ENCODE measurements at regions not wholly inside any gene's neighbourhood (a gene's known extent, or its start where the extent isn't known, plus 50 kb on each side); places are given as distances from the start of the nearest gene placed in this dataset.

- no peak for DNase-seq
These were observed 287.2 kb downstream of the RNF144B start for GRCh38 chr6:18674346-18674745.

DNA sequence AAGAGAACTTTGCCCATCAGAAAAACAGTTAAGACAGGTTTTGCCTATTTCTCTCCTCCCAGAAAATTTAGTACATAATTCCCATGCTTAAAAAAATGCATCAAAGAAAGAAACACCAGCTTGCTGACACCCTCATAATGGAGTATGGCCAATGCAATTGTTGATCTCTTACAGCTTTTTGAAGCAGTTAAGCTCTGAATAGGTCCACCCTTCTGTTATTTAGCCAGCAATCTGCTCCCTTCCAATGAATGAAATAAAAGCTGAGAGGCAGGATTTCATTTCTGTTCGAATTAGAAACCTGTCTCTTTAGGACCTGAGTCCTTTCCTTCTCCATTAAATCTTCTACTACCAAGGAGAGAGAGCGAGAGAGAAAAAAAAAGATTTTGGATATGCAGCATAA is 288.7 kb downstream of the RNF144B start:
- DNase-seq: no peak

DNA sequence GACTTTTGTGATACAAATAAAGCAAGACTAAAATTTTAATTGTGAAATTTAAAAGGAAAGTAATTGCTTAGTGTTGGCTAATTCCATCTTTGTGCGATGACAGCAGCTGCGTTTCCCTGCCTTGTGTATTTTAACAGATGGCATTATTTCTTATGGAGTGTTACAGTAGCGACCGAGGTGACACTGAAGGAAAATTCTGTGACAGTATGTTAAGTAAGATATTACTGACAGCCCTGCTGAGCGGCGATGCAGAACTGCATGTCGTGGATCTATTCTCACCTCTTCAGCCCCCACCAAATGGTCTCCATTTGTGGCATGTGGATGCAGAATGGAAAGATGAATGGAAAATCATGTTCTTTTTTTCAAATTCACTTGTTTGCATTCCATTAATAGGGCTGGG is 289.4 kb downstream of the RNF144B start:
- no peak for DNase-seq

- no peak for DNase-seq
These were observed 293.7 kb downstream of the RNF144B start for GRCh38 chr6:18680842-18681241.

DNA sequence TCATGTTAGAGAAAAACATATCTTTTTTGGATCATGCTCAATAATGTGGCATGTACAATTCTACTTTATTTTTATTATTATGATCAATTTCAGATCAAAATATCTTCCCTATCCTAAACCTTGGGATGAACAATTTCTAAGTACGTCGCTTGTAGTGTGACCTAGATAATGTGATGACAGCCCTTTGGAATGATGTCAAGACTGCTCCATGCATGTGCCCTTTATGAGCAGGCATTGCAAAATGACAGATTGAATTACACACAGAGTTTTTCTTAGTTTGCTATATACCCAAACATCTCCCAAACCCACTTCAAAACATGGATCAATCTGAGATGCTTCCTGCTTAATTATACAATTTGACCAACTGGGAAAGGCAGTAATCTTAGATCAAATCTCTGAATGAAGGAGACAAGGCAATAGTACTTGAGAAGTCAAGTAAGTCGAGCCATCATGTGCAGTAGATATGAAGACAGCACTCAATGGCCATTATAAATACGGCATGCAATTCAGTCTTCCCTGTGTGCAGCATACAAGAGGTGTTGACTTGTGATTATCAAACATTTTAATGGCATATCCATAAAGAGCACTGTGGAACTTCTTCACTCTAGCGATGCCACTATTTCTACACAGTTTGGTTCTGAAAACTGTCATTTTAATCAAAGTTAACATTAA is 294.8 kb downstream of the RNF144B start:
- DNase-seq: no peak

DNA sequence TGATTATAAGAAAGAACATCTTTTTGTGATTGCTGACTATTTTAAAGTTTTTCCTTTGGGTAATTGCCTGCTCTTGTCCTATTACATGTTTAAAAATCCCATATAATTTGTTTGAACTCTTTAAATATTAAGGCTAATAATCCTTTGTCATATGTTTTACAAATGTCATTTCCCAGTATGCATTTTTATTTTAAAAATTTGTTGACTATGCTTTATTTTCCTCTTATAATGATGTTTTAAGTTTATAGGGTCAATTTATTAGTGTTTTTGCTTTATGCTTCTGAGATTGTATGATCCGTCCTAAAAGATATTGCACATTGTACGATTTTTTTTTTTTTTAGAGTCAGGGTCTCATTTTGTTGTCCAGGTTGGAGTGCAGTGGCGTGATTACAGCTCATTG is 297.2 kb downstream of the RNF144B start:
- no peak for DNase-seq

GRCh38 chr6:18692929-18693685 is 306.0 kb downstream of the RNF144B start:
- no peak for DNase-seq

DNA sequence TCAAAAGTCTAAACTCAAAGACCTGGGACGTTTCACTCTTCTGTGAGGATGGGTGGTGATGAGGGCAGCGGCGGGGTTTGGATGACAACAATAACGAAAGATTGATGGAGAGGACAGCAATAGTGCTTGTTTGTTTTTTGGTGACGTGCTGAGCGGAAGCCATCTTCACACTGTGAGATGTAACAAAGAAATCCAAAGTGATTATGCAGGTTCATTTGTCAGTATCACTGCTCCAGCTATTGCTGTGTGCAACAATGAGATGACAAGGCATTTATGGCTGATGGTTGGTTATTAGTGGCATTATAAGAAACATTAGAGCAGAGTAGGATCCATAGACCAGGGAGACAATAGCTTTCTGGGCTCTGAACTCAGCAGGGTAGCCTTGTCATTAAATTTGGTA is 306.7 kb downstream of the RNF144B start:
- no peak for DNase-seq

GRCh38 chr6:18703546-18703945 is 316.4 kb downstream of the RNF144B start:
- no peak for DNase-seq

GRCh38 chr6:18707714-18708439 is 320.7 kb downstream of the RNF144B start:
- DNase-seq: no peak

DNA sequence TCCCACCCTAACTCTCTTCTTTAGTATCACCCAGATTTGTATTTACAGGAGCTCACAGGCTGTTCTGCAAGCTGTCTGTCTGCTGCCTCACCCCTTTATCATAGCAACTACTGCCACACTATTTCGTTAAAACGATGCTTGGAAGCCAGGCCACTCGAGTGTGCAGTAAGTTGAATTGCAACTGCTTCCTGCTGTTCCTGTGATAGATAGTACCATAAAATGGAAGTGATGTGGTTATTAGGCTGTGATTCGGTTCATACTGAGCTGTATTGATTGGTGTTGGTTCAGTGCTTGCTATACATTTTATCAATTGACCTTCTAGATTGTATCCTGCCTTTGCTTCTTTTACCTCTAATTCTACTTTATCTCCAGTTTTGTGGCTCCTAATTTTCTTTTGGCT is 325.4 kb downstream of the RNF144B start:
- DNase-seq: no peak

GRCh38 chr6:18720075-18720474 is 332.9 kb downstream of the RNF144B start:
- no peak for DNase-seq

- DNase-seq: no peak
These were observed 336.9 kb downstream of the RNF144B start for GRCh38 chr6:18724056-18724455.

GRCh38 chr6:18725449-18725848 is 338.3 kb downstream of the RNF144B start:
- no peak for DNase-seq

DNA sequence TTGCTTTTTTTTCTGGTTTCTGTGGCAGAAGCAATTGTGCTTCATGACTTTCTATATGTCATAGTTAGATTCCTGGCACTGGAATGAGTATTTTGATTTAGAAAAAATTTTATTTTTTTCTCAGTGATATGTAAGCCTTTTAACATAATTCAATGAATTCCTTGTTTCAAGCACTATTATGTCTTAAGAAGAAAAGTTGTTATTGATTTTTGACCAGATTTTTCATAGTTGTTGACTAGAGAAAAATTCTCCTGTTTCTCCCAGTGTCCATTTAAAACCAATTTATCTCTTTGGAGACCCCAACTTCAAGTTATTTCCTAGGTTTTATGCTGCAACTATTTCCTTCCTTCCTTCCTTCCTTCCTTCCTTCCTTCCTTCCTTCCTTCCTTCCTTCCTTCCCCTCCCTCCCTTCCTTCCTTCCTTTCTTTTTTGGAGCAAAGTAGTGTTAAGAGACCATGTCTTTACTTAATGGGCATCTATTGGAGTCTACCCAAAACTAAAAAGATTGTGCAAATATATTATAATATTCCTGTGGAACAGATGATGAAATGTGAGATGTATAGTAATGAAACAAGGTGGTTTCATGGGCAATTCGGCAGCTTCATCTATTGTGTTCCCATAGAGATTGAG is 346.9 kb downstream of the RNF144B start:
- no peak for DNase-seq

- DNase-seq: no peak
These were observed 354.6 kb downstream of the RNF144B start for GRCh38 chr6:18741741-18742140.

DNA sequence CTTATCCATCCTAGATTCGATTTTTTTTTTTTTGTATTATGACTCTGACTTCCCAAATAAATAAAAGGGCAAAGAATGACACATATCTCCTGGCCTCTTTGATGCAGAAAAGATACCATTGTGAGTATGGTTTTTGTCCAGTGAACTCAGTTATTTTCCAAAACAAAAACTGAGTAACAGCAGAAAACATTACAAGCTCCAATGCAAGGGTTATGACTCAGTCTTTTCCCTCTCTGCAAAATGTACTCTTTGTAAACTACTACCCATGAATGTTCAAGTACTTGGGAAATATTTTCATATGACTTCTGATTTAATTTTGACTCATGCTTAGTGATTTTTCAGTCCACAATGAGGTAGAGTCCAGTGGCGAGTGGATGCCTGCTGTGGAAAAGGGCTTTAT is 355.3 kb downstream of the RNF144B start:
- no peak for DNase-seq

- no peak for DNase-seq
These were observed 359.6 kb downstream of the RNF144B start for GRCh38 chr6:18746727-18747126.

DNA sequence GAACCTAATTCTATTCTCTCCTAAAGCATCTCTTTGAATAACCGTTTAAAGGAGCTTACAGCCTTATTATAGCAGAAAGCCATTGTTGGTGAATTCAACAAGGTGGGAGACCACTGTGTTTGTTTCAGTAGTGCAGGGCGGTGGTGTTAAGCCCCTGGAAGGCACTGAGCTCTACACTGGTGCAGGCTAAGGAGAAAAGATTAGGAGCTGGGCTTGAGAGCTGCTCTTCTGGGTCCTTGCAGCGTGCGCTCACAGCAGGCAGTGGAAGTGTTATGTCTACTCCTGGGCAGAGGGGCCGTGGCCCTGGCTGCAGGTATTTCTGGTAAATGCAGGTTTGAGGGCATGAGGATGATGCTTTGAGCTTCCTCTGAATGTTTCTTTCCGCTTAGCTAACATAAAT is 361.2 kb downstream of the RNF144B start:
- no peak for DNase-seq

GRCh38 chr6:18752278-18753068 is 365.3 kb downstream of the RNF144B start:
- DNase-seq: no peak

DNA sequence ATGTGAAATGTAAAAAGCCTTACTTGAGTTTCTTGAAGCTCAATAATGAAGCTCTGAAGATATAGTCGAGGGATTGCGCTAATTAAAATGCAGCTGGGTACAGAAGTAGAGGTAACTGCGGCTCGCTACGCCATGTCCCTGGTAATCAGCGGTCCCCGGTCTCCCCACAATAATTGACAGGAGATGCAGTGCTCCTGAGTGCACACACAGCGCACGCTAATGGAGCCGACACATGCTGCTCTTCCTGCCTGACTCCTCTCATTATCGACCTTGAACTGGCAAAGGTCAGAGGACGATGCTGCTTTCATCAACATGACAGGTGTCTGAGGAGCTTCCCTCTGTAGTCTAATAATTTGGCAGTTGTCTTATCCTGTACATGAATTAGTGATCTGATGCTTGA is 365.9 kb downstream of the RNF144B start:
- no peak for DNase-seq

- no peak for DNase-seq
These were observed 375.9 kb downstream of the RNF144B start for GRCh38 chr6:18763086-18763485.

DNA sequence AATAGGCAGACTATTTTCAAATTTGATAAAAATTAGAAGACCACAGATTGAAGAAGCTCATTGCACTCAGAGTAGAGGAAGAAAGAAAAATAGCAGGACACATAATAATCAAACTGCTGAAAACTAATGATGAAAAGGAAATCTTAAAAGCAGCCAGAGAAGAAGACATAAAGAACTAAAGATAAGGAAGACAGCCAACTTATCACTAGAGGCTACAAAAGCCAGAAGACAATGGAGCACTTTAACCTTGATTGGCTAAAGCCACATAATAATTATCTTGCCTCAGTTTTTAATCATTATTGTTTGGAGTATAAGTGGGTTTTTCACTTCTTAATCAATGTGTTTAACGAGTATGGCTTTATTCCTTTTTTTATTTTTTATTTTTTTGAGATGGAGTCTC is 397.6 kb downstream of the RNF144B start:
- DNase-seq: no peak
